ENCODE measurements at regions not wholly inside any gene's neighbourhood (a gene's known extent, or its start where the extent isn't known, plus 50 kb on each side); places are given as distances from the start of the nearest gene placed in this dataset.

GRCh38 chr3:20608054-20608738 is 422.2 kb upstream of the SGO1 start:
- Histone ChIP-seq H3K4me3 (replicated peaks; ENCODE audit: low read depth, low read length) (no peak overlapping the region), H3K27me3 (replicated peaks; ENCODE audit: control insufficient read depth, insufficient read depth, low read length) (no peaks in the 10 kb centered on the region), H3K36me3 (ENCODE audit: control insufficient read depth, insufficient read depth, low read length) (no peaks in the 10 kb centered on the region)
- TF ChIP-seq CTCF (IDR thresholded peaks at IDR 0.05; ENCODE audit: insufficient read depth, low read length, poor library complexity, severe bottlenecking), result no peak
- DNase-seq (ENCODE audit: extremely low read depth, insufficient read length), result no peak

GRCh38 chr3:20604659-20605058 is 418.7 kb upstream of the SGO1 start:
- Histone ChIP-seq H3K27me3 (replicated peaks; ENCODE audit: control insufficient read depth, insufficient read depth, low read length) (no peaks in the 10 kb centered on the region), H3K36me3 (ENCODE audit: control insufficient read depth, insufficient read depth, low read length) (no peaks in the 10 kb centered on the region), H3K4me3 (replicated peaks; ENCODE audit: low read depth, low read length) (no peak overlapping the region)
- DNase-seq (ENCODE audit: extremely low read depth, insufficient read length), result no peak
- no peak for TF ChIP-seq CTCF (IDR thresholded peaks at IDR 0.05; ENCODE audit: insufficient read depth, low read length, poor library complexity, severe bottlenecking)

- H3K27me3 ChIP-seq (replicated peaks; ENCODE audit: control insufficient read depth, insufficient read depth, low read length), result no peaks in the 10 kb centered on the region
- no peak for TF ChIP-seq CTCF (IDR thresholded peaks at IDR 0.05; ENCODE audit: insufficient read depth, low read length, poor library complexity, severe bottlenecking)
- no peak overlapping the region for H3K4me3 ChIP-seq (replicated peaks; ENCODE audit: low read depth, low read length)
- DNase-seq (ENCODE audit: extremely low read depth, insufficient read length), result no peak
- no peaks in the 10 kb centered on the region for H3K36me3 ChIP-seq (ENCODE audit: control insufficient read depth, insufficient read depth, low read length)
Observed at GRCh38 chr3:20589275-20589674, 403.3 kb upstream of the SGO1 start.

GRCh38 chr3:20588781-20589180 is 402.8 kb upstream of the SGO1 start:
- no peak overlapping the region for H3K4me3 ChIP-seq (replicated peaks; ENCODE audit: low read depth, low read length)
- H3K36me3 ChIP-seq (ENCODE audit: control insufficient read depth, insufficient read depth, low read length), result no peaks in the 10 kb centered on the region
- H3K27me3 ChIP-seq (replicated peaks; ENCODE audit: control insufficient read depth, insufficient read depth, low read length), result no peaks in the 10 kb centered on the region
- TF ChIP-seq CTCF (IDR thresholded peaks at IDR 0.05; ENCODE audit: insufficient read depth, low read length, poor library complexity, severe bottlenecking), result no peak
- no peak for DNase-seq (ENCODE audit: extremely low read depth, insufficient read length)

GRCh38 chr3:20583648-20584047 is 397.6 kb upstream of the SGO1 start:
- TF ChIP-seq CTCF (IDR thresholded peaks at IDR 0.05; ENCODE audit: insufficient read depth, low read length, poor library complexity, severe bottlenecking), result no peak
- no peak for DNase-seq (ENCODE audit: extremely low read depth, insufficient read length)
- no peaks in the 10 kb centered on the region for H3K36me3 ChIP-seq (ENCODE audit: control insufficient read depth, insufficient read depth, low read length)
- no peak overlapping the region for H3K4me3 ChIP-seq (replicated peaks; ENCODE audit: low read depth, low read length)
- no peaks in the 10 kb centered on the region for H3K27me3 ChIP-seq (replicated peaks; ENCODE audit: control insufficient read depth, insufficient read depth, low read length)

- Histone ChIP-seq H3K27me3 (replicated peaks; ENCODE audit: control insufficient read depth, insufficient read depth, low read length) (no peaks in the 10 kb centered on the region), H3K4me3 (replicated peaks; ENCODE audit: low read depth, low read length) (no peak overlapping the region), H3K36me3 (ENCODE audit: control insufficient read depth, insufficient read depth, low read length) (no peaks in the 10 kb centered on the region)
- no peak for DNase-seq (ENCODE audit: extremely low read depth, insufficient read length)
- no peak for TF ChIP-seq CTCF (IDR thresholded peaks at IDR 0.05; ENCODE audit: insufficient read depth, low read length, poor library complexity, severe bottlenecking)
Observed at GRCh38 chr3:20576228-20576627, 390.2 kb upstream of the SGO1 start.

Data from GM06990 (cell line).